Peyer's patch (tissue), 4 donors: ENCODE measurements at regions not wholly inside any gene's neighbourhood (a gene's known extent, or its start where the extent isn't known, plus 50 kb on each side); places are given as distances from the start of the nearest gene placed in this dataset.

Experiments used
- POLR2A ChIP-seq, 2 donors: fragments of 450-650 bp; IDR thresholded peaks; one replicate each; pipeline ENCODE4 v1.5.1; 2017; ENCODE audit warnings: antibody characterized with exemption in 2 of 2, mild to moderate bottlenecking in 2 of 2, moderate library complexity in 2 of 2
- TF ChIP-seq, protein P1 (sequence below), 6 experiments: fragments of 450-650 bp in 4 of 6; fragments of 200-600 bp in 2 of 6; sonication (generic) in 1 of 6; IDR thresholded peaks; one replicate each; pipeline ENCODE4 v1.5.1; 2017 to 2019; ENCODE audit warnings: antibody characterized with exemption in 6 of 6, mild to moderate bottlenecking in 3 of 6, moderate library complexity in 1 of 6

DNA sequence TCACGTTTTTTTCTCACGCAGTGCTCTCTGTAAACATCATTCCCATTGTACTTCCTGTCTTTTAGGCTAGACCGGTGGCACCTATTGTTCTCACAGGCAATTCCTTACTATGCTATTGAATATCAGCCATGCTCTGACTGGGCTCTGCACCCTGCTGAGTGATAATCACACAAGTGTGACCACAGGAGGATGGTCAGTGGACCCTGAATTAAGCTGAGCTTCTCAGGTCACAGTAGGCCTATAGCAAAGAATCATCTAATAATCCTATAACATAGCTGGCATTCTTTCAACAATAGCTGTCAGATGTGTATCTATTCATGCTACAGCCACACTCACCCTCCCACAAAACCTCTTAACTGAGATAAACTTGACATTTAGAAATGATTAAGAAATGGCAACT is 2399.8 kb upstream of the TENM3 start:
- TF ChIP-seq POLR2A (IDR thresholded peaks at IDR 0.05), result no peak
- TF ChIP-seq, protein P1, sequence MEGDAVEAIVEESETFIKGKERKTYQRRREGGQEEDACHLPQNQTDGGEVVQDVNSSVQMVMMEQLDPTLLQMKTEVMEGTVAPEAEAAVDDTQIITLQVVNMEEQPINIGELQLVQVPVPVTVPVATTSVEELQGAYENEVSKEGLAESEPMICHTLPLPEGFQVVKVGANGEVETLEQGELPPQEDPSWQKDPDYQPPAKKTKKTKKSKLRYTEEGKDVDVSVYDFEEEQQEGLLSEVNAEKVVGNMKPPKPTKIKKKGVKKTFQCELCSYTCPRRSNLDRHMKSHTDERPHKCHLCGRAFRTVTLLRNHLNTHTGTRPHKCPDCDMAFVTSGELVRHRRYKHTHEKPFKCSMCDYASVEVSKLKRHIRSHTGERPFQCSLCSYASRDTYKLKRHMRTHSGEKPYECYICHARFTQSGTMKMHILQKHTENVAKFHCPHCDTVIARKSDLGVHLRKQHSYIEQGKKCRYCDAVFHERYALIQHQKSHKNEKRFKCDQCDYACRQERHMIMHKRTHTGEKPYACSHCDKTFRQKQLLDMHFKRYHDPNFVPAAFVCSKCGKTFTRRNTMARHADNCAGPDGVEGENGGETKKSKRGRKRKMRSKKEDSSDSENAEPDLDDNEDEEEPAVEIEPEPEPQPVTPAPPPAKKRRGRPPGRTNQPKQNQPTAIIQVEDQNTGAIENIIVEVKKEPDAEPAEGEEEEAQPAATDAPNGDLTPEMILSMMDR (IDR thresholded peaks at IDR 0.05), result no peak
